Upper lobe of left lung (tissue), 6 donors: ENCODE measurements at regions not wholly inside any gene's neighbourhood (a gene's known extent, or its start where the extent isn't known, plus 50 kb on each side); places are given as distances from the start of the nearest gene placed in this dataset.

Experiments
- ATAC-seq, 2 donors: fragments of 200-7000 bp; cut with Tn5 transposase; one replicate each; pipeline ENCODE4 v1.9.1; 2022; ENCODE audit warnings: mild to moderate bottlenecking in 2 of 2, moderate library complexity in 2 of 2; ENCODE audit not compliant: low FRiP score in 2 of 2
- DNase-seq, 2 donors: peaks; one replicate each; pipeline ENCODE4 v3.0.0-alpha.2; 2019 to 2020
- H3K27ac ChIP-seq, 4 donors: fragments of 200-600 bp; sonication (generic); one replicate each; pipeline ENCODE4 v1.5.1; 2016 to 2019
- H3K27me3 ChIP-seq, 4 donors: fragments of 200-600 bp; sonication (generic); one replicate each; pipeline ENCODE4 v1.5.1; 2017 to 2019
- H3K36me3 ChIP-seq, 4 donors: fragments of 200-600 bp; sonication (generic); one replicate each; pipeline ENCODE4 v1.5.1; 2016 to 2019
- H3K4me1 ChIP-seq, 4 donors: fragments of 200-600 bp; sonication (generic); one replicate each; pipeline ENCODE4 v1.5.1; 2018 to 2019
- H3K4me3 ChIP-seq, 4 donors: fragments of 200-600 bp; sonication (generic); one replicate each; pipeline ENCODE4 v1.5.1; 2017 to 2019; ENCODE audit warnings: mild to moderate bottlenecking in 2 of 4, moderate library complexity in 1 of 4
- H3K9me3 ChIP-seq, 4 donors: fragments of 200-600 bp; sonication (generic); one replicate each; pipeline ENCODE4 v1.5.1; 2018 to 2019
- EP300 ChIP-seq, 4 donors: sonication (generic); formaldehyde crosslinking; IDR thresholded peaks; one replicate each; pipeline ENCODE4 v1.5.1; 2017; ENCODE audit warnings: antibody characterized with exemption in 4 of 4, control low read depth in 2 of 4
- POLR2A ChIP-seq, 4 donors: fragments of 450-650 bp; IDR thresholded peaks; one replicate each; pipeline ENCODE4 v1.5.1; 2016 to 2017; ENCODE audit warnings: antibody characterized with exemption in 4 of 4, mild to moderate bottlenecking in 2 of 4
- POLR2AphosphoS5 ChIP-seq, 2 donors: sonication (generic); formaldehyde crosslinking; IDR thresholded peaks; one replicate each; pipeline ENCODE4 v1.5.1; 2017; ENCODE audit warnings: antibody characterized with exemption in 2 of 2
- WGBS, 2 donors: methylation state at CpG; one replicate each; pipeline ENCODE4 v1.1.5; 2017 to 2018; 5-methylcytosine and 5-hydroxymethylcytosine counted together
- TF ChIP-seq, protein P1 (sequence below), 6 experiments: fragments of 450-650 bp in 4 of 6; fragments of 200-600 bp in 2 of 6; sonication (generic) in 2 of 6; IDR thresholded peaks; one replicate each; pipeline ENCODE4 v1.5.1; 2016 to 2019; ENCODE audit warnings: antibody characterized with exemption in 6 of 6
- donor health status: DM: no; HTN: no; CAD: no; lungs with moderate emphysema.
- donor health status: DM: no; HTN: yes; CAD: no; lungs with severe emphysema.

DNA sequence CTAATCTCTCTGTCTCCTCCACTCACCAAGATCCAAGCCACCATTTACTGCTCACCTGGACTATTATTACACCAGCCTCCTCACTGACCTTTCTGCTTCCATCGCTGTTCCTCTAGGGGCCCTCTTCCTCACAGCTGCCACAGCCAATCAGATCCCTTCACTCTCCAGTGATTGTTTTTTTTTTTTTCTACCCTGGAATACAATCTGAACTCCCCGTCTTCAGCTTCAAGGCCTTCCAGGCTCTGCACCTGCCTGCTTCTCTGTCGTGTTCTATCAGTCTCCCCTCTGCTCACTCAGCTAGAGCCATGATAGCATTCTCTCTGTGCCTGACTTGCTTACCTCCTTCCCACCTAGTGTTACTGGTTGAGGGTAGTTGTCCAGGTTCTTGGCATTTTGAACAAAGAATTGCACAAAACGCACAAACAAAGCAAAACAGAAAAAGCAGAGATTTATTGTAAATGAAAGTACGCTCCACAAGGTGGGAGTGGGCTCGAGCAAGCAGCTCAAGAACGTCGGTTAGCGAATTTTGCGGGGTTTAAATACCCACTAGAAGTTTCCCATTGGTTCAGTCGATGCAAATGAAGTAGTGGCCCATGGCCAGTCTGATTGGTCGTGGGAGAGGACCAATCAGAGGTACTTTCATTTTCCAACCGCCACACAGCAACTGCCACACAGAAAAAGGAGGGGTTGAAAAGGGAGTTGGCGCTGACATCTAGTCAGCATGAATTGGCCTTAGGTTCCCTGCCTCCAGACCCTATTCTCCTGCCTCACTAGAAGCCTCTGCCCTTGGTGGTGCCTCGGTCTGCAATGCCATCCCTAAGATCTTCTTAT, 188.9 kb downstream of the TLE3 start:
- no peak for DNase-seq
- Histone ChIP-seq H3K4me3 (no peak overlapping the region), H3K9me3 (no peaks in the 10 kb centered on the region), H3K36me3 (no peaks in the 10 kb centered on the region), H3K27ac (no peak overlapping the region), H3K27me3 (no peaks in the 10 kb centered on the region), H3K4me1 (no peaks in the 10 kb centered on the region)
- TF ChIP-seq, protein P1, sequence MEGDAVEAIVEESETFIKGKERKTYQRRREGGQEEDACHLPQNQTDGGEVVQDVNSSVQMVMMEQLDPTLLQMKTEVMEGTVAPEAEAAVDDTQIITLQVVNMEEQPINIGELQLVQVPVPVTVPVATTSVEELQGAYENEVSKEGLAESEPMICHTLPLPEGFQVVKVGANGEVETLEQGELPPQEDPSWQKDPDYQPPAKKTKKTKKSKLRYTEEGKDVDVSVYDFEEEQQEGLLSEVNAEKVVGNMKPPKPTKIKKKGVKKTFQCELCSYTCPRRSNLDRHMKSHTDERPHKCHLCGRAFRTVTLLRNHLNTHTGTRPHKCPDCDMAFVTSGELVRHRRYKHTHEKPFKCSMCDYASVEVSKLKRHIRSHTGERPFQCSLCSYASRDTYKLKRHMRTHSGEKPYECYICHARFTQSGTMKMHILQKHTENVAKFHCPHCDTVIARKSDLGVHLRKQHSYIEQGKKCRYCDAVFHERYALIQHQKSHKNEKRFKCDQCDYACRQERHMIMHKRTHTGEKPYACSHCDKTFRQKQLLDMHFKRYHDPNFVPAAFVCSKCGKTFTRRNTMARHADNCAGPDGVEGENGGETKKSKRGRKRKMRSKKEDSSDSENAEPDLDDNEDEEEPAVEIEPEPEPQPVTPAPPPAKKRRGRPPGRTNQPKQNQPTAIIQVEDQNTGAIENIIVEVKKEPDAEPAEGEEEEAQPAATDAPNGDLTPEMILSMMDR (IDR thresholded peaks at IDR 0.05), result no peak
- no peak for TF ChIP-seq POLR2A (IDR thresholded peaks at IDR 0.05)
- TF ChIP-seq EP300 (IDR thresholded peaks at IDR 0.05), result no peak
- TF ChIP-seq POLR2AphosphoS5 (IDR thresholded peaks at IDR 0.05), result no peak
- 86 to 93% methylated on average over 15 of the region's 15 CpGs for WGBS, 2 donors
- no peak for ATAC-seq

DNA sequence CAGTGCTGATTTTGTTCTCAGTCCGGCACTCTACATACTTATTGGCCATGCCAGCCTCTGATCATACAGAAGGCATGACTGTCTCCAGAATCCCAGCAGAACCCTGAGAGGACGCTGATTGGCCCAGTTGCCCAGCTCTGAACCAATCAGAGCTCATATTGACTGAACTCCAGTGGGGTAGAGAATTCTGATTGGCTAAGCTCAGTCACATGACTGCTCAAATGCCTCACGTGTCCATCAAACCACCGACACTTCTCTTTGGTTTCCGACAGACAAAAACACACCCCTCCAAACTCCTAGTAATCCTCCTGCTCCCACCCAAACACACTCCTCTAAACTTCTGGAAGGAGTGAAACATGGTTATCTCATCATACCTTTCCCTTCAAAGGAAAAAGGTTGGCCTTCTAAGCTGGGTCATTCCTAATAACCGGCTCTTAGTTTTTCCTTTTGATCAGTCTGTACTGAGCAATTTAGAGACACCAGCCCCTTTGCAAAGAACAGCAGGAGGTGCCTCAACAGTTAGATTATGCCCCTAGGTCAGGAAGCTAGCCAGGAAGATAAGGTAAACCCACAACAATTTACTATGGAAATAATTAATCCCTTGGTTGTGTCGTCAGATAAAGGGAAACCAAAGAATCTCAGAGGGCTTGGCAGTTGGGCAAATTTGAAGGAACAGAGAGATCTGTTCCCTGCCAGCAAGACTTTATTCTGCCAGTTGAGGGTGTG, 187.8 kb downstream of the TLE3 start:
- H3K4me3 ChIP-seq, result no peak overlapping the region
- H3K27ac ChIP-seq, result no peak overlapping the region
- ATAC-seq, result no peak
- TF ChIP-seq EP300 (IDR thresholded peaks at IDR 0.05) (no peak), POLR2AphosphoS5 (IDR thresholded peaks at IDR 0.05) (no peak), POLR2A (IDR thresholded peaks at IDR 0.05) (no peak)
- TF ChIP-seq, protein P1 (IDR thresholded peaks at IDR 0.05), result no peak
- no peaks in the 10 kb centered on the region for H3K9me3 ChIP-seq
- H3K4me1 ChIP-seq, result peaks cover 0 to 6% (median 3%) of the 10 kb centered on the region in 4 donors
- no peak for DNase-seq
- WGBS, 2 donors, result 82 to 86% methylated on average over 7 of the region's 7 CpGs
- no peaks in the 10 kb centered on the region for H3K27me3 ChIP-seq
- H3K36me3 ChIP-seq, result no peaks in the 10 kb centered on the region

DNA sequence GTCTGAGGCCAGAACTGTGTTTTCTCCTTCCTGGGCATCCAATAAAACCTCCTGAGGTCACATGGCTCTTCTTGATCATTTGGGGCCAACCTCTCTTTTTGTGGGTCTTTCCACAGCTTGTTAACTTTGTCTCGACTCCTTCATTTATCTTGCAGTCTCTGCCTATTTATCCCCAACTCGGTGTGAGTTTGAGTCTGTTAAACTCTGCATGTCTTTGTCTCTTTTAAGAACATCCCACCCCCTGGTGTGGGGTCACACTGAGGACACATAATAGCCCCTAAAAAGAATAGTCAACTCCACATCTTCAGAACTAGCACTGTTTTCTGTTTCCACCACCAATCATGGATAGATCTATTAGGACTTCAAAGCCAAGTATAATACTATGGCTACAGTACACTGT, 187.2 kb downstream of the TLE3 start:
- Histone ChIP-seq H3K36me3 (no peaks in the 10 kb centered on the region), H3K27ac (no peak overlapping the region), H3K27me3 (no peaks in the 10 kb centered on the region), H3K4me1 (peaks cover 0 to 10% (median 3%) of the 10 kb centered on the region in 4 donors), H3K4me3 (no peak overlapping the region), H3K9me3 (no peaks in the 10 kb centered on the region)
- TF ChIP-seq EP300 (IDR thresholded peaks at IDR 0.05) (no peak), POLR2AphosphoS5 (IDR thresholded peaks at IDR 0.05) (no peak), POLR2A (IDR thresholded peaks at IDR 0.05) (no peak)
- TF ChIP-seq, protein P1 (IDR thresholded peaks at IDR 0.05), result no peak
- no peak for ATAC-seq
- WGBS, 2 donors, result 76 to 90% methylated on average over 2 of the region's 2 CpGs
- DNase-seq, result no peak

DNA sequence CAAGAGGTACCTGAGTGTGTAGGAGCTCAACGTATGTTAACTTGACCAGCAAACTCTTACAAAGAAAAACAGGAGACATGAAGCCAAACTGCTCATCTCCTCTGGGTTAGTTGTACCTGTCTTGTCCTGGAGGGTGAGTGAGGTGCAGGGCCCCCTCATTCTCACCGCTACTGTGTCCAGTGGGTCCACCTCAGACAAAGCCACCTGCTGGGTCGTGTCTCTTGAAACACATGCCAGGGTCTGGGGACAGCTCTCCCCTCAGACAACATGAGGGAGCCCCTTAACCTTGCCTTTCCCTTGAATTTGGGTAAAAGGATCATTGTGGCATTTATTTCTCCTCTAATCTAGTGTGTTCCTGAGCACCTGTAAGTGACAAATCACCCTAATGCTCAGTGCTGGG, 185.6 kb downstream of the TLE3 start:
- no peaks in the 10 kb centered on the region for H3K27me3 ChIP-seq
- WGBS, 2 donors, result 83 to 94% methylated on average over 3 of the region's 3 CpGs
- H3K27ac ChIP-seq, result no peak overlapping the region
- no peak for ATAC-seq
- H3K36me3 ChIP-seq, result no peaks in the 10 kb centered on the region
- no peaks in the 10 kb centered on the region for H3K9me3 ChIP-seq
- TF ChIP-seq, protein P1 (IDR thresholded peaks at IDR 0.05), result no peak
- TF ChIP-seq EP300 (IDR thresholded peaks at IDR 0.05), result no peak
- no peak for TF ChIP-seq POLR2A (IDR thresholded peaks at IDR 0.05)
- no peak for TF ChIP-seq POLR2AphosphoS5 (IDR thresholded peaks at IDR 0.05)
- H3K4me1 ChIP-seq, result peaks cover 0 to 10% (median 3%) of the 10 kb centered on the region in 4 donors
- no peak overlapping the region for H3K4me3 ChIP-seq
- no peak for DNase-seq
